GM19455 (cell line): ENCODE measurements at regions not wholly inside any gene's neighbourhood (a gene's known extent, or its start where the extent isn't known, plus 50 kb on each side); places are given as distances from the start of the nearest gene placed in this dataset.
A peak's percentile ranks its signal among the peaks of the same experiment; 100 is the strongest.
"Not testable (repeated sequence)": the region's sequence is repeated elsewhere in the genome, so short reads cannot be mapped to it uniquely, and the experiment has no call there.

Source experiments
- ATAC-seq: cut with Tn5 transposase; IDR thresholded peaks from one replicate; pipeline ENCODE4 v1.9.1; 2021; ENCODE audit not compliant: unreplicated experiment

GRCh38 chr3:101946906-101947305, 97.6 kb downstream of the NFKBIZ start:
- ATAC-seq, result no peak

- no peak for ATAC-seq
These were observed 101.2 kb downstream of the NFKBIZ start for GRCh38 chr3:101950510-101950909.

- ATAC-seq, result no peak
These were observed 101.8 kb downstream of the NFKBIZ start for GRCh38 chr3:101950985-101951733.

GRCh38 chr3:101954361-101954760, 105.0 kb downstream of the NFKBIZ start:
- no peak for ATAC-seq

- no peak for ATAC-seq
These were observed 105.6 kb downstream of the NFKBIZ start for GRCh38 chr3:101954936-101955335.

- ATAC-seq, result no peak
These were observed 112.7 kb downstream of the NFKBIZ start for GRCh38 chr3:101962055-101962454.

- no peak for ATAC-seq
These were observed 114.6 kb downstream of the NFKBIZ start for GRCh38 chr3:101963902-101964362.

- ATAC-seq, result no peak
These were observed 115.5 kb downstream of the NFKBIZ start for GRCh38 chr3:101964861-101965260.

GRCh38 chr3:101966226-101966625, 116.9 kb downstream of the NFKBIZ start:
- ATAC-seq, result no peak

- ATAC-seq, result no peak
These were observed 120.9 kb downstream of the NFKBIZ start for GRCh38 chr3:101970212-101970611.

GRCh38 chr3:101970905-101971304, 121.6 kb downstream of the NFKBIZ start:
- ATAC-seq, result no peak

GRCh38 chr3:101972430-101973162, 123.3 kb downstream of the NFKBIZ start:
- ATAC-seq, result no peak

GRCh38 chr3:101973163-101973505, 123.8 kb downstream of the NFKBIZ start:
- no peak for ATAC-seq

- not testable (repeated sequence) for ATAC-seq
These were observed 126.1 kb downstream of the NFKBIZ start for GRCh38 chr3:101975415-101975814.

- peak; percentile 89 for ATAC-seq
These were observed 127.2 kb downstream of the NFKBIZ start for GRCh38 chr3:101976473-101976872.

- ATAC-seq, result no peak
These were observed 129.0 kb downstream of the NFKBIZ start for GRCh38 chr3:101978348-101978747.

GRCh38 chr3:101979033-101979432, 129.7 kb downstream of the NFKBIZ start:
- ATAC-seq, result no peak

GRCh38 chr3:101984356-101984755, 135.0 kb downstream of the NFKBIZ start:
- ATAC-seq, result no peak

GRCh38 chr3:101988596-101988995, 139.3 kb downstream of the NFKBIZ start:
- ATAC-seq, result peak; percentile 21

GRCh38 chr3:101989578-101990200, 140.4 kb downstream of the NFKBIZ start:
- ATAC-seq, result no peak

GRCh38 chr3:101992863-101993262, 143.5 kb downstream of the NFKBIZ start:
- ATAC-seq, result no peak

- no peak for ATAC-seq
These were observed 145.1 kb downstream of the NFKBIZ start for GRCh38 chr3:101994386-101994785.
